CD4-positive, CD25-positive, alpha-beta regulatory T cell (primary cell): ENCODE measurements at regions not wholly inside any gene's neighbourhood (a gene's known extent, or its start where the extent isn't known, plus 50 kb on each side); places are given as distances from the start of the nearest gene placed in this dataset.

ENCODE experiments used
- ATAC-seq, 2 donors: fragments of 150-1000 bp; cut with Tn5 transposase; one replicate each; pipeline ENCODE4 v1.10.0; 2021; ENCODE audit warnings: low read depth in 2 of 2, moderate number of reproducible peaks in 2 of 2, moderate library complexity in 1 of 2
- DNase-seq, 3 donors: peaks; one replicate each; pipeline versions ENCODE4 v3.0.0 to v3.0.0-alpha.2; 2012 to 2022; ENCODE audit warnings: mixed read lengths in 1 of 3
- H3K27ac ChIP-seq: one replicate; pipeline ENCODE4 v1.7.0; 2013; ENCODE audit warnings: mild to moderate bottlenecking, low read length; ENCODE audit not compliant: insufficient read depth, poor library complexity, severe bottlenecking
- H3K27me3 ChIP-seq: one replicate; pipeline ENCODE4 v1.7.0; 2013; ENCODE audit warnings: low read length; ENCODE audit not compliant: control insufficient read depth, insufficient read depth
- H3K36me3 ChIP-seq: one replicate; pipeline ENCODE4 v1.7.0; 2013; ENCODE audit warnings: mild to moderate bottlenecking, low read length, moderate library complexity; ENCODE audit not compliant: control insufficient read depth, insufficient read depth
- H3K4me1 ChIP-seq: 2 replicates; pipeline ENCODE4 v1.7.0; 2013; ENCODE audit warnings: mild to moderate bottlenecking, low read length; ENCODE audit not compliant: insufficient read depth, control insufficient read depth, poor library complexity, severe bottlenecking
- H3K4me3 ChIP-seq: one replicate; pipeline ENCODE4 v1.7.0; 2013; ENCODE audit warnings: low read depth, mild to moderate bottlenecking, low read length, moderate library complexity
- H3K9me3 ChIP-seq, 2 experiments: 1 replicate in 1 of 2; 2 replicates in 1 of 2; pipeline ENCODE4 v1.7.0; 2013; ENCODE audit warnings: low read length in 2 of 2, mild to moderate bottlenecking in 1 of 2, moderate library complexity in 1 of 2; ENCODE audit not compliant: control insufficient read depth in 2 of 2
- H3K27ac Mint-ChIP-seq, 3 donors: one replicate each; pipeline ENCODE4 v1.8.0; 2020 to 2022; ENCODE audit warnings: mild to moderate bottlenecking in 3 of 3, mixed read lengths in 3 of 3, moderate library complexity in 2 of 3
- H3K27me3 Mint-ChIP-seq: one replicate; pipeline ENCODE4 v1.8.0; 2022; ENCODE audit warnings: mild to moderate bottlenecking, mixed read lengths
- H3K36me3 Mint-ChIP-seq: one replicate; pipeline ENCODE4 v1.8.0; 2020; ENCODE audit warnings: mixed read lengths
- H3K4me1 Mint-ChIP-seq, 4 donors: one replicate each; pipeline ENCODE4 v1.8.0; 2020 to 2022; ENCODE audit warnings: mixed read lengths in 4 of 4, mild to moderate bottlenecking in 1 of 4
- H3K4me3 Mint-ChIP-seq, 4 donors: one replicate each; pipeline ENCODE4 v1.8.0; 2020 to 2022; ENCODE audit warnings: mild to moderate bottlenecking in 4 of 4, mixed read lengths in 4 of 4, moderate library complexity in 3 of 4
- H3K9me3 Mint-ChIP-seq, 7 donors: one replicate each; pipeline ENCODE4 v1.8.0; 2020 to 2022; ENCODE audit warnings: mixed read lengths in 7 of 7, mild to moderate bottlenecking in 3 of 7, moderate library complexity in 2 of 7

DNA sequence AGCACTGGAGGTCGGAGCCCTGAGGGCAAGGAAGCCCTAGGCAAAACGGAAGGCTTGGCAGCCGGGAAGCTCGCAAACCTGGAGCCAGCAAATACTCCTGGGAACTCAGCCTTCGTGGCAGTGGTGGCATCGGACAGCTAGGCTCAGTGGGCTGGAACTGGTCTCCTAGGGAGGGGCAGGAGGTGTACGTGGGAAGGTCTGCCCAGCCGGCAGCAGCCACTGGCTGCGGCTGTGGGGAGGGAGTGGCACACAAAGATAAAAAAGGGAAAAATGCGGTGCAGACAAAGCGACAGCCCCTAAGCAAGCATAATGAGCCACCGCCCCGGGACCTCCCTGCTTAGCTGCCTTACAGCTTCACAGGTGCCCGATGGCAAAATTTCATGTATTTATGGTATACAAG lies 125.2 kb upstream of the KDM5D start:
- H3K4me3 Mint-ChIP-seq = no peak overlapping the region
- H3K27ac Mint-ChIP-seq = no peak overlapping the region
- no peaks in the 10 kb centered on the region for H3K36me3 Mint-ChIP-seq
- H3K27me3 Mint-ChIP-seq = no peaks in the 10 kb centered on the region
- H3K4me3 ChIP-seq = no peak overlapping the region
- H3K36me3 ChIP-seq = no peaks in the 10 kb centered on the region
- no peaks in the 10 kb centered on the region for H3K9me3 ChIP-seq
- H3K27me3 ChIP-seq = no peaks in the 10 kb centered on the region
- no peaks in the 10 kb centered on the region for H3K4me1 ChIP-seq
- ATAC-seq = no peak
- no peaks in the 10 kb centered on the region for H3K9me3 Mint-ChIP-seq
- no peaks in the 10 kb centered on the region for H3K4me1 Mint-ChIP-seq
- no peak for DNase-seq
- H3K27ac ChIP-seq = no peak overlapping the region

- ATAC-seq = no peak
- H3K4me3 ChIP-seq = no peak overlapping the region
These were observed 124.8 kb upstream of the KDM5D start for GRCh38 chrY:19869281-19869680.

GRCh38 chrY:19868647-19869046 lies 124.1 kb upstream of the KDM5D start:
- no peak overlapping the region for H3K27ac Mint-ChIP-seq
- Histone ChIP-seq H3K27me3 (no peaks in the 10 kb centered on the region), H3K36me3 (no peaks in the 10 kb centered on the region), H3K4me3 (no peak overlapping the region), H3K27ac (no peak overlapping the region), H3K9me3 (no peaks in the 10 kb centered on the region), H3K4me1 (no peaks in the 10 kb centered on the region)
- no peak for ATAC-seq
- H3K4me1 Mint-ChIP-seq = no peaks in the 10 kb centered on the region
- H3K27me3 Mint-ChIP-seq = no peaks in the 10 kb centered on the region
- no peak for DNase-seq
- no peak overlapping the region for H3K4me3 Mint-ChIP-seq
- H3K36me3 Mint-ChIP-seq = no peaks in the 10 kb centered on the region
- H3K9me3 Mint-ChIP-seq = no peaks in the 10 kb centered on the region

More at GRCh38 chrY:19869281-19869680, 124.8 kb upstream of the KDM5D start:
- Mint-ChIP-seq H3K4me1 (no peaks in the 10 kb centered on the region), H3K36me3 (no peaks in the 10 kb centered on the region), H3K27ac (no peak overlapping the region), H3K27me3 (no peaks in the 10 kb centered on the region), H3K9me3 (no peaks in the 10 kb centered on the region), H3K4me3 (no peak overlapping the region)
- no peak overlapping the region for H3K27ac ChIP-seq
- no peaks in the 10 kb centered on the region for H3K4me1 ChIP-seq
- H3K27me3 ChIP-seq = no peaks in the 10 kb centered on the region
- no peak for DNase-seq
- H3K9me3 ChIP-seq = no peaks in the 10 kb centered on the region
- H3K36me3 ChIP-seq = no peaks in the 10 kb centered on the region

- Mint-ChIP-seq H3K27ac (no peak overlapping the region), H3K4me3 (no peak overlapping the region), H3K36me3 (no peaks in the 10 kb centered on the region), H3K27me3 (peaks cover 4% of the 10 kb centered on the region), H3K4me1 (peaks cover 0 to 5% (median 0%) of the 10 kb centered on the region in 4 donors), H3K9me3 (peaks cover 0 to 2% (median 0%) of the 10 kb centered on the region in 7 donors)
- DNase-seq = no peak
- no peak overlapping the region for H3K4me3 ChIP-seq
- H3K27ac ChIP-seq = no peak overlapping the region
- no peaks in the 10 kb centered on the region for H3K27me3 ChIP-seq
- no peaks in the 10 kb centered on the region for H3K9me3 ChIP-seq
- no peaks in the 10 kb centered on the region for H3K36me3 ChIP-seq
- no peak for ATAC-seq
- H3K4me1 ChIP-seq = no peaks in the 10 kb centered on the region
These were observed 112.1 kb upstream of the KDM5D start for GRCh38 chrY:19856474-19857135.

DNA sequence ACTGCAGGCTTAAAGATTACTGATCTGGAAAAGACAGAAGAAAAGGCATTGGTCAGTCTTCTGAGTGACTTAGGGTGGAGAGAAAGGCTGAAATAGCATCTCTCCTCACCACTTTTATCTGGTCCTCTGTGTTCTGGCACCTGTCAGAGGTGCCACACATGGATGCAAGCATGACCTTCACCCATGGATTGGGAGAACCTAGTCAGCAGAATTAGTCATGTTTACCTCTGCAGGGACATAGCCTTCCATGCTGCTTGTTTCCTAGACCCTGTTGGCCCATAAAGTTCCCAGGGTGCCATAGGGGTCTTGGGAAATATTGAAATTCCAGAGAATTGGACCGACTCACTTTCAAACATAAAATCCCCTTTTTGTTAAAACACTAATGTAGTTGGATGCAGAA lies 98.4 kb upstream of the KDM5D start:
- no peaks in the 10 kb centered on the region for H3K4me1 ChIP-seq
- no peak for ATAC-seq

DNA sequence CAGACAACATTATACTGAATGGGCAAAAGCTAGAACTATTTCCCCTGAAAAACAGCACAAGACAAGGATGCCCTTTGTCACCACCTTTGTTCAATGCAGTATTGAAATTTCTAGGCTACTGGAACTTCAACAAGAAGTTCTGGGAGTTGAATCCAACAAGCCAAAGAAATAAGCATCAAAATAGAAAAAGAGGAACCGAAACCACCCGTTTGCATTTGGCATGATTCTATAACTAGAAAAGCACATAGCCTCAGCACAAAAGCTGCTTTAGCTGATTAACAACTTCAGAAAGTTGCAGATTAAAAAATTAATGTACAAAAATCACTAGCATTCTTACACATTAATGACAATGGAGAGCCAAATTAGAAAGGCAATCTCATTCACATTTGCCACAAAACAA lies 79.6 kb upstream of the KDM5D start:
- Histone ChIP-seq H3K27me3 (no peaks in the 10 kb centered on the region), H3K36me3 (no peaks in the 10 kb centered on the region), H3K27ac (no peak overlapping the region), H3K4me1 (no peaks in the 10 kb centered on the region), H3K9me3 (no peaks in the 10 kb centered on the region), H3K4me3 (no peak overlapping the region)
- Mint-ChIP-seq H3K27ac (no peak overlapping the region), H3K27me3 (no peaks in the 10 kb centered on the region), H3K4me3 (no peak overlapping the region), H3K36me3 (no peaks in the 10 kb centered on the region), H3K9me3 (no peaks in the 10 kb centered on the region), H3K4me1 (no peaks in the 10 kb centered on the region)
- DNase-seq (no peak), ATAC-seq (no peak)

More for the DNA sequence above, 98.4 kb upstream of the KDM5D start:
- Mint-ChIP-seq H3K4me1 (no peaks in the 10 kb centered on the region), H3K9me3 (peaks cover 0 to 4% (median 0%) of the 10 kb centered on the region in 7 donors), H3K27ac (no peak overlapping the region), H3K4me3 (no peak overlapping the region), H3K36me3 (no peaks in the 10 kb centered on the region), H3K27me3 (no peaks in the 10 kb centered on the region)
- H3K36me3 ChIP-seq = no peaks in the 10 kb centered on the region
- no peaks in the 10 kb centered on the region for H3K9me3 ChIP-seq
- H3K4me3 ChIP-seq = no peak overlapping the region
- no peaks in the 10 kb centered on the region for H3K27me3 ChIP-seq
- DNase-seq = no peak
- H3K27ac ChIP-seq = no peak overlapping the region

- Histone ChIP-seq H3K27ac (no peak overlapping the region), H3K4me3 (no peak overlapping the region), H3K9me3 (no peaks in the 10 kb centered on the region), H3K27me3 (no peaks in the 10 kb centered on the region), H3K36me3 (no peaks in the 10 kb centered on the region), H3K4me1 (no peaks in the 10 kb centered on the region)
- no peaks in the 10 kb centered on the region for H3K4me1 Mint-ChIP-seq
- H3K36me3 Mint-ChIP-seq = no peaks in the 10 kb centered on the region
- no peak overlapping the region for H3K4me3 Mint-ChIP-seq
- H3K9me3 Mint-ChIP-seq = no peaks in the 10 kb centered on the region
- DNase-seq (no peak), ATAC-seq (no peak)
- no peaks in the 10 kb centered on the region for H3K27me3 Mint-ChIP-seq
- H3K27ac Mint-ChIP-seq = no peak overlapping the region
These were observed 74.0 kb upstream of the KDM5D start for GRCh38 chrY:19818546-19818945.

DNA sequence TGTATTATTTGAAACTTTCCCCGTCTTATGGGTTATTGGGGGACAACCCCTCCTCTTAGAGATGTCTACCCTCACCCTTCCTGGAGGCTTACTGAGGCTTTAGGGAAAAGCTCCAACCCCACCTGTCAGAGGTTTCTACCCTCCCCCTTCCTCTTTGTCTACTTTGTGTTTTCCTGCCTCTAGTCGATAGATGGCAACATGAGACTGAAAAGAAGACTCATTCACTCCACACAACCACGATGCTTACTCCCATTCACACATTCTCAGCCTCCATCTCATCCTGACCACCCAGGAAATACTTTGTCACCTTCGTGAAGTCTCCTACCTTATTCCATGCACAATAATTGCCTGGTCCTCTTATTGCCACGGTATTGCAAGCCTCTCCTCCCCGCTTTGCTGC lies 72.4 kb upstream of the KDM5D start:
- no peak overlapping the region for H3K27ac Mint-ChIP-seq
- no peaks in the 10 kb centered on the region for H3K9me3 Mint-ChIP-seq
- no peak overlapping the region for H3K4me3 Mint-ChIP-seq

More for the DNA sequence above, 72.4 kb upstream of the KDM5D start:
- Histone ChIP-seq H3K4me1 (no peaks in the 10 kb centered on the region), H3K27ac (no peak overlapping the region), H3K9me3 (no peaks in the 10 kb centered on the region), H3K36me3 (no peaks in the 10 kb centered on the region), H3K27me3 (no peaks in the 10 kb centered on the region), H3K4me3 (no peak overlapping the region)
- ATAC-seq (no peak), DNase-seq (no peak)
- Mint-ChIP-seq H3K27me3 (no peaks in the 10 kb centered on the region), H3K4me1 (no peaks in the 10 kb centered on the region), H3K36me3 (no peaks in the 10 kb centered on the region)
